GM21447 (cell line): ENCODE measurements at regions not wholly inside any gene's neighbourhood (a gene's known extent, or its start where the extent isn't known, plus 50 kb on each side); places are given as distances from the start of the nearest gene placed in this dataset.
A peak's percentile ranks its signal among the peaks of the same experiment; 100 is the strongest.

Experiments
- ATAC-seq: cut with Tn5 transposase; IDR thresholded peaks from one replicate; pipeline ENCODE4 v1.9.1; 2021; ENCODE audit not compliant: unreplicated experiment

DNA sequence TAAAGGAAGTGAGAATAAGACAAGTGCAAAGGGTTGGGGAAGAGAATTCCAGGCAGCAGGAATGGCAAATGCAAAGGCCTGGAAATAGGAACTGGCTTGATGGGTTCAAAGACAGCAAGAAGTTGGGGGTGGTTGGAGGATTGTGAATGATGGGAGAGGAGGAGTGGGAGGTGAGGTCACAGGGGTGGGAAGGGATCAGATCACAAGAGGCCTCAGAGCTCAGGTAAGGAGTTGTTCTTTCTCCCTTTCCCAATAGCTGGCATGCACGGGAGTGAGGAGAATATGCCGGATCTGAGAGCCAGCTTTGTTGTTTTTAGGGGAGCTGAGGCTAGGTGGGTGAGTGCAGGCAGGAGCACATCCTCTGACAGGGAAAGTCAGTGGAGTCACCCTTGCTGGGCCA lies 94.0 kb upstream of the RAB3GAP2 start:
- ATAC-seq: no peak

DNA sequence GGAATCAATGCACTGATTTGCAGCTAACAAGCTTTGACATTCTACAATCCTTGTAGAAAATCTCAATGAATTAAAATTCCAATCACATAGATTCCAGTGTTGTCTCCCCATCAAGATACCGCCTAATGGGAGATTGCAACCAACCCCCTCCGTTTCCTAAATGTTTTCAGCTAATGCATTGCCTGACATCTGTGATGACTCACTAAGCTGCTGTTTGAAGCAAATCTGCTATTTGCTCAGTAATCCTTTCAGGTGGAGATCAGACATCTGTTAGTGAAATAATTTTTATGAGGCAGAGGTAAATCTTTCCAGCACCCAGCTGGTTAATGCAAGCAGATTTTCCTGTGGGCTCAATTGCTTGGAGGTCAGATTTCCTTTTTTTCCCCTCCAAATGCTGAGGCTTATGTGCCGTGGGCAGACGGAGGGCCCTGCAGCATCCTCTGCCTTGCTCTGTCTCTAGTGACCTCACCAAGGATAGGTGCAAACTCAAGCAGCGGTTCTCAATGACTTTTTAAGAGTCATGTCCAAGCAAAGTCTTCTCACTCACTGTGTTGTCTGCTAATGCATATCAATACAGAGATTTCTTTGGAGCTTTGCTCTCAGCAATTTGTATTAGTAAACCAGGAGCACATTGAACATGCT lies 91.1 kb upstream of the RAB3GAP2 start:
- no peak for ATAC-seq

DNA sequence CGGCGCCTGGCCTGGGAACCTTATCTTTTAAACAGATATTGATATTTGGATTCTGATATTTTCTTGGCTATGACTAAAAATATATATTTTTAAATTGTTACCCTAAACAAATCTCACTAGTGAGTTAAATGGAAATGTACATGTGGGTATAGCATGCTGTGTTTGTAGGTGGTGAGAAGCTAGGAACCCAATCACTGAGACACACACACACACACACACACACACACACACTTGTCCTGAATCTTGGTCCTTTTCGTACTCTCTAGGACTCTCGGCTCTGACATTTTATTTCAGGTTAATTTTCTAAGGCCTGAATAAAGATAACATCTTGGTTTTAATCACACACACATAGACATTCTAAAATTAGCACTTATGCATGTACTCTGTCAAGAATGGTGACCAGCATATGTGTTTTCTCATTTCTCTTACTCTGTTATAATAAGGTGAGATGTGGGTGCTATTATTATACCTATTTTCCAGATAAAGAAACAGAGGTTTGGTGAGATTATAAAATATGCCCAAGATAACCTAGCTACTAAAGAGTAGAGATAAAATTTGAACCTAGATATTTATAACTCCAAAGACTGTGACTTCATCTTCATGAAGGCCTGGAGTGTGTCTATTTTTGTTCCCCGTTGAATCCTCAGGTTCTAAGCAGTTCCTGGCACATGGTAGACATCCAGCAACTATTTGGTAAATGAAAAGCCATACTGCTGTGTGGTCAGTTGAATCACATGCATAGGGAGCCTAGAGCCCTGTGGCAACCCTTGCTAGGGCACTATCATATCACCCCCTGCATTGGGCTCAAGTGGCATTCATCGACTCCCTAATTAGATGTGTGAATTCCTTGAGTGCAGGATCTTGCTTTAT lies 85.0 kb upstream of the RAB3GAP2 start:
- no peak for ATAC-seq

DNA sequence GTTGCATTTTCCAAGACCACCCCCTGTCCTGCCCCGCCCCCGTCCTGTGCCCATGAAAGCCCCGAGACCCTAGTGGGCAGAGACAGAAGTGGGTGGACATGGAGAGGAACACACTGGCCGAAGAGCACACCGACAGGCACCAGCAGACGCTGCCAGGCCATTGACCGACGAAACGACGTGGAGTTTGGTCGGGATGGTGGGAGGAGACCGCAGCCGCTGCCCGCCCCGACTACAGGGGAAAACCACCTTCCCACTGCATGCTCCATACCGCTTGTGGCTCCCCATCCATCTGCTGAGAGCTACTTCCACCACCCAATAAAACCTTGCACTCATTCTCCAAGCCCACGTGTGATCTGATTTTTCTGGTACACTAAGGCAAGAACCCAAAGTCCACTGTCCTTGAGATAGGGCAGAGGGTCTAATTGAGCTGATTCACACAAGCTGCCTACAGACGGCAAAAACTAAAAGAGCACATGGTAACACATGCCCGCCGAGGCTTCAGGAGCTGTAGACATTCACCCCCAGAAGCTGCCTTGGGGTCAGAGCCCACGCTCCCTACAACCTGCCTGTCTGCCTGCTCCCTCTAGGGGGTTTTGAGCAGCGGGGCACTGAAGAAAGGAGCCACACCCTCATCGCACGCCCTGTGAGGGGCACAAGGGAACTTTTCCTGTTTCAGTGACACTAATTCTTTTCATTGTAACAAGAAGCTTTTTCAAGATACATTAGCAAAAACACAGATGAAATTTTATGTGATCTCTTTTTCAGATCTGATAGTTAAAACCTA lies 81.2 kb upstream of the RAB3GAP2 start:
- ATAC-seq: no peak

DNA sequence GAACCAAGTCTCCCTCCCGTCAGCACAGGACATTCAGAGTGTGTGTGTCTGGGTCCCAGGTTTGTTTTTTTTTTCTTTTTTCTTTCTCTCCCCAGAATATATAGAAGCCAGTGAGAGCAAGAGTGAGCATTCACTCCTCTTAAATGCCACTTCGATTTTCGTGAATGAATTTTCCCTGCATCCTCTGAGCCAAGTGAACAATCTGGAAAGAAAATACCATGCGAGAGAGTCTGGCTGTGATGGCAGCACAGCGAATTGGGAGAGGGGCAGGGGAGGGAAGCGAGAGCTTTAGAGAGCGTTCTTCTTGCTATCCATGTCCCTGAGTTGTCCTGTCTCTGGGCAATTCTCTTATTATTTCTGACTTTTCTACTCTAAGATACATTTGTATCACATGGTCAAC lies 76.0 kb upstream of the RAB3GAP2 start:
- ATAC-seq: no peak

DNA sequence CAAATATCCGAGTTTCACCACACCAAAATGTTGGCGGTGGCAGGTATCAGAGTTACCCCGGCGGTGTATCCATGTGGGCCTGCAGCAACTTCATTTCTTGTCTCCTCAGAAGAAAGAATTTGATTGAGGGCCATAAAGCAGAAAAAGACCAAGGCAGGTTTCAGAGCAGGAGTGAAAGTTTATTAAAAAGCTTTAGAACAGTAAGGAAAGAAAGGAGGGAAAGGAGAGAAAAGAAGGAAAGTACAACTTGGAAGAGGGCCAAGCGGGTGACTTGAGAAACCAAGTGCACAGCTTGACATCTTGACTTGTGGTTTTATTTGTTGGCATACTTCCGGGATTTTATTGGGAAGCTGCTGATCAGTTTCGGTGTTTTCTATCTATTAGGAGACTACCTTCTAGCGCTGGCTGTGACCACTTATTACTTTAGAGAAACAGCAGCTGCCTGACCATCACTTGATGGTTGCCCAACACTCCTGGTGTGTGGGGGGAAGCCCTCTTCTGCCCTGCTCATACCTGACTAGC lies 75.5 kb upstream of the RAB3GAP2 start:
- no peak for ATAC-seq

DNA sequence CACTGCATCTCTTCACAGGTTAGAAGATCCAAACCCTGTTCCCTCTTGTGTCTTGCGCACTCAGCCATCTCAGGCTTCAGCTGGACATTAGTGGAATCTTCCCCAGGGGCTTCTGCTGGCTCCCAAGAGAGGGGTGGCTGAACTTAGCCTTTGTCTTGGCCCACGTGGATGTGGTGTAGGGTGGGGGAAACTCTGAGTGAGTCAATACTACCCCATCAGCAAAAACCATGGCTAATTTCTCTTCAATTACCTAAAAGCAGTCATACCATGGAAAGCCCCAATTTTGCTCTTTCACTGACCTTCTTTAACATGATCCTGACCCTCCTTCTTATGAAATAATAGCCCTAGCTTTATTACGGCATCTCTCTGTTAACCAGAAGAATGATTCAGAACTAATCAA lies 72.5 kb upstream of the RAB3GAP2 start:
- peak; percentile 62 for ATAC-seq

DNA sequence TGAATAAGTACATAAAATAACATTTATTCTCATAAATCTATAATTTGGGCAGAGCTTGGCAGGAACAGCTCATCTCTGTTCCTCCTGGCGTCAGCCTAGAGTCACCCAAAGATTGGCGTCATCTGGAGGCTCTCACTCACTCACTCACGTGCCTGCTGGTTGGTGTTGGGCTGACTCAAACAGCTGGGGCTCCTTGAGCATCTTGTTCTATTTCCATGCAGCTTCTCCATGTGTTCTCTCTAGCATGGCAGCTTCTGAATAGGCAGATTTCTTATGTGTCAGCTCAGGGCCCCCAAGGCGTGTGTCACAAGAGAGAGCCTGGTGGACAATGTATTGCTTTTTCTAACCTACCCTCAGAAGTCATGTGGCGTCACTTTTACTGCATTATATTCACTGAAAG lies 70.6 kb upstream of the RAB3GAP2 start:
- ATAC-seq: no peak

- ATAC-seq: no peak
Observed at GRCh38 chr1:220341126-220341525, 68.9 kb upstream of the RAB3GAP2 start.

GRCh38 chr1:220339581-220339980 lies 67.3 kb upstream of the RAB3GAP2 start:
- no peak for ATAC-seq

DNA sequence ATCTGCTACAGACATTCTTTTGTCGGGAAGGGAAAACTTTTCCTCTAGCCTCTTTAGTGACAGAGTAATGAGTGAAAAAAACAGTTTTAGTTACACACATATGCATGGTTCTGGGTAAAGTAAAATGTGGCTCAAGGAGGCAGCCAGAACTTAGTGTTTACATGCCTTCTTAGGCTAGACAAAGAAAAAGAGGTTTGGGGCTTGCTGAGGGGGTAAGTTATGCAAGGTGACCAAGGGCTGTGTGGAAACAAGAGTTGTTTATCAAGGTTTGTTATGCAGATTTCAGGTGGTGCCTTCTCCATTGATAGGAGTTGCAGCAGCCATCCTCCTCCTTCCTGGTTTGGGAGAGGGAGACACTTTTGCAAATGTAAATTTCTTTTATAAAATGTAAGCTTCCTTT lies 66.5 kb upstream of the RAB3GAP2 start:
- ATAC-seq: no peak

GRCh38 chr1:220336391-220337031 lies 64.3 kb upstream of the RAB3GAP2 start:
- ATAC-seq: no peak

DNA sequence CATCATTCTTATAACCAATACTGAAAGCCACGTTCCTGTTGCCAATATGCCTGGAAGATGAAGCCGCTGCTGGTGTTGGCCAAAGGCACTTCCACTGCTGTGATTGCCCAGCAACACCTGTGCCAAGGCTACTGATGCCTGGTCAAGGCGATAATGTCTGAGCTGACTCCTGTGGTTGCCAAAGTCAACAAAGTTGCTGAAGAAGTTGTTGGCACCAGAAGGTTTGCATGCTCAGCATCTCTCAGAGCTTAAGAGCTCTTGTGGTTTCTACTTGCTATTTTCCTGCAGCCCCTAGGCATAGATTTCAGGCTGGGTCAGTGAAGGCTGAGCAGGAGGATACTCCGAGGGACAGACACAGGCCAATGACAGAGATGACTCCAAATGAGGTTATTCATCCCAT lies 63.4 kb upstream of the RAB3GAP2 start:
- ATAC-seq: no peak

GRCh38 chr1:220331318-220331717 lies 59.1 kb upstream of the RAB3GAP2 start:
- no peak for ATAC-seq

- no peak for ATAC-seq
Observed at GRCh38 chr1:220330265-220330664, 58.0 kb upstream of the RAB3GAP2 start.

- no peak for ATAC-seq
Observed at GRCh38 chr1:220327106-220327505, 54.9 kb upstream of the RAB3GAP2 start.

GRCh38 chr1:220326578-220326977 lies 54.3 kb upstream of the RAB3GAP2 start:
- ATAC-seq: no peak

GRCh38 chr1:220325306-220325995 lies 53.2 kb upstream of the RAB3GAP2 start:
- ATAC-seq: no peak

DNA sequence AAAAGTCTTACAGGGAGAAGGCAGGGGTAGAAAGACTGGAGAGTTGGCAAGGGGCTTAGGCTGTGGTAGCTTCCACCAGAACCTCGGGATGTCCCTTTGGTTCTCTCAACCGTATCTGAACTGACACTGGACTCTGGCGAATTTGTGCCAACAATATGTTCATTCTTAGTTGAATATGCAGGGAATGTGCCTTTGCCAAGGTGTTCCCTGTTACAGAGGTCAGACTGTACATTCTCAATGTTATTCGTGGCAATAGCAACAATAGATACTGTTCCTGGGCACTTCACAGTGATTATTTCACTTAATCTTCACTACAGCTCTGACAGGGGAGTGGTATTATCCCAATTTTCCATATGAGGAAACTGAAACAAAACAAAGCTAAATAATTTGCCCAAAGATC lies 51.5 kb upstream of the RAB3GAP2 start:
- no peak for ATAC-seq

GRCh38 chr1:220322570-220322969 lies 50.3 kb upstream of the RAB3GAP2 start:
- ATAC-seq: no peak
